HG03064 (cell line): ENCODE measurements at regions not wholly inside any gene's neighbourhood (a gene's known extent, or its start where the extent isn't known, plus 50 kb on each side); places are given as distances from the start of the nearest gene placed in this dataset.

Experiments
- ATAC-seq: cut with Tn5 transposase; IDR thresholded peaks from one replicate; pipeline ENCODE4 v1.9.1; 2021; ENCODE audit warnings: low read depth; ENCODE audit not compliant: unreplicated experiment

GRCh38 chr9:68643901-68644809 is 60.9 kb upstream of the PIP5K1B start:
- ATAC-seq = no peak

GRCh38 chr9:68644831-68645230 is 60.2 kb upstream of the PIP5K1B start:
- no peak for ATAC-seq

GRCh38 chr9:68648164-68648563 is 56.9 kb upstream of the PIP5K1B start:
- no peak for ATAC-seq

- no peak for ATAC-seq
Observed at GRCh38 chr9:68648971-68649370, 56.1 kb upstream of the PIP5K1B start.

- no peak for ATAC-seq
Observed at GRCh38 chr9:68651280-68651893, 53.7 kb upstream of the PIP5K1B start.

GRCh38 chr9:68653141-68653595 is 51.9 kb upstream of the PIP5K1B start:
- peak; percentile 75 for ATAC-seq

GRCh38 chr9:68654075-68654474 is 51.0 kb upstream of the PIP5K1B start:
- ATAC-seq = no peak
